ENCODE measurements at regions not wholly inside any gene's neighbourhood (a gene's known extent, or its start where the extent isn't known, plus 50 kb on each side); places are given as distances from the start of the nearest gene placed in this dataset.
A peak's percentile ranks its signal among the peaks of the same experiment; 100 is the strongest.

GRCh38 chr5:119928974-119929373, 299.6 kb downstream of the FAM170A start:
- Histone ChIP-seq H3K36me3 (ENCODE audit: insufficient read depth, low read length, poor library complexity, severe bottlenecking) (no peaks in the 10 kb centered on the region), H3K27ac (ENCODE audit: low read depth, low read length, poor library complexity, severe bottlenecking) (no peak overlapping the region), H3K4me1 (ENCODE audit: insufficient read depth, low read length, poor library complexity, severe bottlenecking) (no peaks in the 10 kb centered on the region), H3K27me3 (replicated peaks; ENCODE audit: insufficient read depth, low read depth, low read length, poor library complexity) (no peaks in the 10 kb centered on the region), H3K9me3 (ENCODE audit: low read depth, low read length, poor library complexity, severe bottlenecking) (no peaks in the 10 kb centered on the region), H3K4me3 (ENCODE audit: low read depth, low read length, poor library complexity, severe bottlenecking) (no peak overlapping the region)
- POLR2A ChIA-PET (ENCODE audit: low non-redundant PET): no interaction called here
- DNase-seq (ENCODE audit: low spot score): no peak
- intact Hi-C loops (cut with micrococcal nuclease; ENCODE audit: unreplicated experiment): no loop called here
- BruUV-seq (replicated peaks): no TSS peak
- CTCF ChIA-PET: no interaction called here
- TF ChIP-seq, protein P1, sequence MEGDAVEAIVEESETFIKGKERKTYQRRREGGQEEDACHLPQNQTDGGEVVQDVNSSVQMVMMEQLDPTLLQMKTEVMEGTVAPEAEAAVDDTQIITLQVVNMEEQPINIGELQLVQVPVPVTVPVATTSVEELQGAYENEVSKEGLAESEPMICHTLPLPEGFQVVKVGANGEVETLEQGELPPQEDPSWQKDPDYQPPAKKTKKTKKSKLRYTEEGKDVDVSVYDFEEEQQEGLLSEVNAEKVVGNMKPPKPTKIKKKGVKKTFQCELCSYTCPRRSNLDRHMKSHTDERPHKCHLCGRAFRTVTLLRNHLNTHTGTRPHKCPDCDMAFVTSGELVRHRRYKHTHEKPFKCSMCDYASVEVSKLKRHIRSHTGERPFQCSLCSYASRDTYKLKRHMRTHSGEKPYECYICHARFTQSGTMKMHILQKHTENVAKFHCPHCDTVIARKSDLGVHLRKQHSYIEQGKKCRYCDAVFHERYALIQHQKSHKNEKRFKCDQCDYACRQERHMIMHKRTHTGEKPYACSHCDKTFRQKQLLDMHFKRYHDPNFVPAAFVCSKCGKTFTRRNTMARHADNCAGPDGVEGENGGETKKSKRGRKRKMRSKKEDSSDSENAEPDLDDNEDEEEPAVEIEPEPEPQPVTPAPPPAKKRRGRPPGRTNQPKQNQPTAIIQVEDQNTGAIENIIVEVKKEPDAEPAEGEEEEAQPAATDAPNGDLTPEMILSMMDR (conservative IDR thresholded peaks at IDR 0.05; ENCODE audit: low read depth, low read length): no peak
- no peak for TF ChIP-seq EZH2 (IDR thresholded peaks at IDR 0.05; ENCODE audit: borderline replicate concordance, low read depth, low read length, poor library complexity, severe bottlenecking)

DNA sequence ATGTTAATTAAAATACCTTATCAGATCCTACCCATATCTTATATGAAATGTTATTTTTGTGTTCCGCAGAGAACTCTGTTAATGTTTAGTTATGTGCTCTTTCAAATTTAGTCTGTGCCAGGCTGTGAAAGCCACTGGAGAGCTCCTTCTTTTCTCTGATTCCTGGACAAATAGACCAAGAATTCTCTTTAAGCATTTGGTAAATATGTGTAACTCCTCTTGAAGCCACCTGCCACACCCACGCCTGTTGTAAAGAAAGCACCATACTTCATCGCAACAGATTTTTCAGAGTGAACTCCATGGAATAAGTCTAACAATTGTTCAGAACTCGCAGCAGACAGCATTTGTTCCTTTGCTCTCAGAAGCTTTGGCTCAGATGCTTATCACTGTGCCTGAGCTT, 301.1 kb downstream of the FAM170A start:
- no peaks in the 10 kb centered on the region for H3K27me3 ChIP-seq (replicated peaks; ENCODE audit: insufficient read depth, low read depth, low read length, poor library complexity)
- no peak for DNase-seq (ENCODE audit: low spot score)
- no peaks in the 10 kb centered on the region for H3K9me3 ChIP-seq (ENCODE audit: low read depth, low read length, poor library complexity, severe bottlenecking)
- H3K4me3 ChIP-seq (ENCODE audit: low read depth, low read length, poor library complexity, severe bottlenecking): no peak overlapping the region
- no peaks in the 10 kb centered on the region for H3K36me3 ChIP-seq (ENCODE audit: insufficient read depth, low read length, poor library complexity, severe bottlenecking)
- H3K4me1 ChIP-seq (ENCODE audit: insufficient read depth, low read length, poor library complexity, severe bottlenecking): no peaks in the 10 kb centered on the region
- POLR2A ChIA-PET (ENCODE audit: low non-redundant PET): no interaction called here
- TF ChIP-seq, protein P1 (conservative IDR thresholded peaks at IDR 0.05; ENCODE audit: low read depth, low read length): no peak
- no peak for TF ChIP-seq EZH2 (IDR thresholded peaks at IDR 0.05; ENCODE audit: borderline replicate concordance, low read depth, low read length, poor library complexity, severe bottlenecking)
- CTCF ChIA-PET: no interaction called here
- intact Hi-C loops (cut with micrococcal nuclease; ENCODE audit: unreplicated experiment): no loop called here
- H3K27ac ChIP-seq (ENCODE audit: low read depth, low read length, poor library complexity, severe bottlenecking): no peak overlapping the region
- BruUV-seq (replicated peaks): no TSS peak

DNA sequence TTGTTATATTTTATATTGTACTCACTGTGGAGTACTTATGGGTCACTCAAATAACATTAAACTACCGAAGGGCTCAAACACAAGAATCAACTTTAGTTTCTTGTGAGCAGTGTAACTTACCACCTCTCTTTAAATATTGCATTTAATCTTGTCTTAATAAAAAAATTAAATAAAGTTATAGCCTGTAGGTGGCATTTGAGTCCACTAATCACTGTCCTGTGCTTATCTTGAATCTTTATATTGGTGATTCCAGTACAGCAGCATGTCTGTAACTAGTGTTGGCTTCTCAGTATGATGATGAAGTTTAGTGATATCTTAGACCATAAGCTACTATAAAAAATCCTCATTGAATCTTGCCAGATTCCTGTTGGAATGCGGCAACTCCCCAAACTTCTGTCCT, 313.8 kb downstream of the FAM170A start:
- no peak for DNase-seq (ENCODE audit: low spot score)
- Histone ChIP-seq H3K36me3 (ENCODE audit: insufficient read depth, low read length, poor library complexity, severe bottlenecking) (no peaks in the 10 kb centered on the region), H3K27ac (ENCODE audit: low read depth, low read length, poor library complexity, severe bottlenecking) (no peak overlapping the region), H3K4me1 (ENCODE audit: insufficient read depth, low read length, poor library complexity, severe bottlenecking) (no peaks in the 10 kb centered on the region), H3K9me3 (ENCODE audit: low read depth, low read length, poor library complexity, severe bottlenecking) (no peaks in the 10 kb centered on the region), H3K4me3 (ENCODE audit: low read depth, low read length, poor library complexity, severe bottlenecking) (no peak overlapping the region), H3K27me3 (replicated peaks; ENCODE audit: insufficient read depth, low read depth, low read length, poor library complexity) (no peaks in the 10 kb centered on the region)
- ChIA-PET CTCF (no interaction called here), POLR2A (ENCODE audit: low non-redundant PET) (no interaction called here)
- no peak for TF ChIP-seq EZH2 (IDR thresholded peaks at IDR 0.05; ENCODE audit: borderline replicate concordance, low read depth, low read length, poor library complexity, severe bottlenecking)
- TF ChIP-seq, protein P1 (conservative IDR thresholded peaks at IDR 0.05; ENCODE audit: low read depth, low read length): peak; percentile 25
- intact Hi-C loops (cut with micrococcal nuclease; ENCODE audit: unreplicated experiment): no loop called here
- no TSS peak for BruUV-seq (replicated peaks)
